HG03175 (cell line): ENCODE measurements at regions not wholly inside any gene's neighbourhood (a gene's known extent, or its start where the extent isn't known, plus 50 kb on each side); places are given as distances from the start of the nearest gene placed in this dataset.
"Not testable (repeated sequence)": the region's sequence is repeated elsewhere in the genome, so short reads cannot be mapped to it uniquely, and the experiment has no call there.

ENCODE experiments used
- ATAC-seq: cut with Tn5 transposase; IDR thresholded peaks from one replicate; pipeline ENCODE4 v1.9.1; 2021; ENCODE audit warnings: mild to moderate bottlenecking, moderate library complexity; ENCODE audit not compliant: unreplicated experiment

GRCh38 chr1:70745199-70745598 lies 302.4 kb downstream of the PTGER3 start:
- no peak for ATAC-seq

- not testable (repeated sequence) for ATAC-seq
These were observed 301.6 kb downstream of the PTGER3 start for GRCh38 chr1:70746062-70746461.

- ATAC-seq: not testable (repeated sequence)
These were observed 300.5 kb downstream of the PTGER3 start for GRCh38 chr1:70747123-70747522.

GRCh38 chr1:70751676-70752287 lies 295.8 kb downstream of the PTGER3 start:
- not testable (repeated sequence) for ATAC-seq

- ATAC-seq: no peak
These were observed 292.9 kb downstream of the PTGER3 start for GRCh38 chr1:70754701-70755100.

GRCh38 chr1:70760154-70760553 lies 287.5 kb downstream of the PTGER3 start:
- ATAC-seq: no peak

GRCh38 chr1:70762386-70762785 lies 285.2 kb downstream of the PTGER3 start:
- no peak for ATAC-seq

GRCh38 chr1:70764747-70765146 lies 282.9 kb downstream of the PTGER3 start:
- no peak for ATAC-seq

GRCh38 chr1:70767377-70767776 lies 280.2 kb downstream of the PTGER3 start:
- no peak for ATAC-seq

- no peak for ATAC-seq
These were observed 279.4 kb downstream of the PTGER3 start for GRCh38 chr1:70768216-70768615.

GRCh38 chr1:70778056-70778762 lies 269.4 kb downstream of the PTGER3 start:
- ATAC-seq: no peak

- ATAC-seq: no peak
These were observed 268.7 kb downstream of the PTGER3 start for GRCh38 chr1:70778934-70779333.

GRCh38 chr1:70779571-70779970 lies 268.0 kb downstream of the PTGER3 start:
- no peak for ATAC-seq

- ATAC-seq: no peak
These were observed 262.3 kb downstream of the PTGER3 start for GRCh38 chr1:70785287-70785686.

GRCh38 chr1:70790232-70790923 lies 257.2 kb downstream of the PTGER3 start:
- ATAC-seq: no peak

- not testable (repeated sequence) for ATAC-seq
These were observed 252.6 kb downstream of the PTGER3 start for GRCh38 chr1:70795064-70795463.

- not testable (repeated sequence) for ATAC-seq
These were observed 251.3 kb downstream of the PTGER3 start for GRCh38 chr1:70796298-70796697.

GRCh38 chr1:70802625-70803024 lies 245.0 kb downstream of the PTGER3 start:
- ATAC-seq: not testable (repeated sequence)

- no peak for ATAC-seq
These were observed 242.0 kb downstream of the PTGER3 start for GRCh38 chr1:70805641-70806040.

GRCh38 chr1:70807088-70807664 lies 240.4 kb downstream of the PTGER3 start:
- ATAC-seq: no peak

GRCh38 chr1:70809069-70809468 lies 238.5 kb downstream of the PTGER3 start:
- ATAC-seq: no peak

GRCh38 chr1:70811815-70812214 lies 235.8 kb downstream of the PTGER3 start:
- no peak for ATAC-seq
